ENCODE measurements at regions not wholly inside any gene's neighbourhood (a gene's known extent, or its start where the extent isn't known, plus 50 kb on each side); places are given as distances from the start of the nearest gene placed in this dataset.
"Not testable (repeated sequence)": the region's sequence is repeated elsewhere in the genome, so short reads cannot be mapped to it uniquely, and the experiment has no call there.

GRCh38 chr7:153989066-153989627, 63.1 kb upstream of the DPP6 start:
- intact Hi-C loops (cut with DNase I); H3K9me3 ChIP-seq; H3K4me1 ChIP-seq; H3K36me3 ChIP-seq; H3K27ac ChIP-seq; H3K27me3 ChIP-seq; H3K4me3 ChIP-seq; DNase-seq: not testable (repeated sequence)
- WGBS (ENCODE audit: insufficient coverage, low coverage, low lambda C conversion rate, missing lambda C conversion rate): 50% methylated on average over 4 of the region's 23 CpGs
- ATAC-seq: peak in 1 of 4 donors; percentile 34

- H3K9me3 ChIP-seq; H3K4me3 ChIP-seq; H3K27ac ChIP-seq; H3K4me1 ChIP-seq; DNase-seq; H3K36me3 ChIP-seq; H3K27me3 ChIP-seq; intact Hi-C loops (cut with DNase I): not testable (repeated sequence)
- peak in 1 of 4 donors; percentile 24 for ATAC-seq
- 27% methylated on average over 3 of the region's 11 CpGs for WGBS (ENCODE audit: insufficient coverage, low coverage, low lambda C conversion rate, missing lambda C conversion rate)
Observed at GRCh38 chr7:153989742-153990425, 62.3 kb upstream of the DPP6 start.

GRCh38 chr7:153991471-153991870, 60.7 kb upstream of the DPP6 start:
- DNase-seq, H3K4me3 ChIP-seq: not testable (repeated sequence)
- 69% methylated on average over 3 of the region's 3 CpGs for WGBS (ENCODE audit: insufficient coverage, low coverage, low lambda C conversion rate, missing lambda C conversion rate)

GRCh38 chr7:153993402-153993801, 58.8 kb upstream of the DPP6 start:
- H3K9me3 ChIP-seq; H3K4me1 ChIP-seq; H3K27ac ChIP-seq; H3K4me3 ChIP-seq; DNase-seq; H3K27me3 ChIP-seq; H3K36me3 ChIP-seq; intact Hi-C loops (cut with DNase I); ATAC-seq: not testable (repeated sequence)
- WGBS (ENCODE audit: insufficient coverage, low coverage, low lambda C conversion rate, missing lambda C conversion rate): 34% methylated on average over 2 of the region's 2 CpGs

More at GRCh38 chr7:153991471-153991870, 60.7 kb upstream of the DPP6 start:
- H3K27me3 ChIP-seq; intact Hi-C loops (cut with DNase I); H3K4me1 ChIP-seq; ATAC-seq; H3K36me3 ChIP-seq; H3K9me3 ChIP-seq; H3K27ac ChIP-seq: not testable (repeated sequence)

- H3K27me3 ChIP-seq; DNase-seq; H3K4me3 ChIP-seq; H3K4me1 ChIP-seq; H3K9me3 ChIP-seq; H3K27ac ChIP-seq; intact Hi-C loops (cut with DNase I); ATAC-seq; H3K36me3 ChIP-seq: not testable (repeated sequence)
- 50% methylated on average over 1 of the region's 4 CpGs for WGBS (ENCODE audit: insufficient coverage, low coverage, low lambda C conversion rate, missing lambda C conversion rate)
Observed at GRCh38 chr7:153998896-153999295, 53.3 kb upstream of the DPP6 start.

Small RNA genes lying in the stretch of these regions (small RNA-seq; reads per million reads assigned to genes)
- gene AC005588.1 (0 reads per million in 2 experiments), gene AC079809.1 (0 reads per million in 2 experiments)
